Liver (tissue), 3 donors: ENCODE measurements at regions not wholly inside any gene's neighbourhood (a gene's known extent, or its start where the extent isn't known, plus 50 kb on each side); places are given as distances from the start of the nearest gene placed in this dataset.

Source experiments
- ATF3 ChIP-seq: IDR thresholded peaks from 2 replicates; pipeline ENCODE4 v1.6.1; 2016; ENCODE audit warnings: antibody characterized with exemption
- JUND ChIP-seq, 2 donors: IDR thresholded peaks; 2 replicates each; pipeline ENCODE4 v1.6.1; 2016; ENCODE audit warnings: antibody characterized with exemption in 2 of 2
- RAD21 ChIP-seq, 2 donors: IDR thresholded peaks; 2 replicates each; pipeline ENCODE4 v1.6.1; 2016; ENCODE audit warnings: antibody characterized with exemption in 2 of 2, mild to moderate bottlenecking in 2 of 2
- ZBTB33 ChIP-seq: IDR thresholded peaks from 2 replicates; pipeline ENCODE4 v1.6.1; 2016; ENCODE audit warnings: antibody characterized with exemption
- TF ChIP-seq, protein P1 (sequence below): fragments of 150-350 bp; IDR thresholded peaks from 2 replicates; pipeline ENCODE4 v1.5.1; 2017; ENCODE audit warnings: improper control_type of control experiment, low read depth, low read length; ENCODE audit not compliant: missing input control
- donor health status: healthy.
- donor health status: healthy.

DNA sequence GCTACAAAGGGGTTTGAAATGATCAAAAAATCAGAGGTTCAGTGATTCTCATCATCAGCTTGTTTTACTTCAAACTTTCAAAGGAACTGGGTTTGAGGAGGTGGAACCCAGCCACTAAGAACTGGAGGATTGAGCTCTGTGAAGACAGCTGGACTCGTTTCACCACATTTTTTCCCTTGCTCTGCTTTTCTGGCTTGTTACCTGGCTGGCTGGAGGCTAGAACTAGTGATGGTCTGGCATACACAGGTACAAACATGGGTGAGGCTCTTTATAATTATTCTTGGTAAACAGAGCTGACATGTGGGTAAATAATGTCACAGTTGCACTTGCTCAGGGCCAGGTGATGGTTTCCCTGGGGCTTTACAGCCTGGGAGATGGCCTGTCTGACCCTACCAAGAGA lies 352.5 kb downstream of the FGFR2 start:
- TF ChIP-seq, protein P1, sequence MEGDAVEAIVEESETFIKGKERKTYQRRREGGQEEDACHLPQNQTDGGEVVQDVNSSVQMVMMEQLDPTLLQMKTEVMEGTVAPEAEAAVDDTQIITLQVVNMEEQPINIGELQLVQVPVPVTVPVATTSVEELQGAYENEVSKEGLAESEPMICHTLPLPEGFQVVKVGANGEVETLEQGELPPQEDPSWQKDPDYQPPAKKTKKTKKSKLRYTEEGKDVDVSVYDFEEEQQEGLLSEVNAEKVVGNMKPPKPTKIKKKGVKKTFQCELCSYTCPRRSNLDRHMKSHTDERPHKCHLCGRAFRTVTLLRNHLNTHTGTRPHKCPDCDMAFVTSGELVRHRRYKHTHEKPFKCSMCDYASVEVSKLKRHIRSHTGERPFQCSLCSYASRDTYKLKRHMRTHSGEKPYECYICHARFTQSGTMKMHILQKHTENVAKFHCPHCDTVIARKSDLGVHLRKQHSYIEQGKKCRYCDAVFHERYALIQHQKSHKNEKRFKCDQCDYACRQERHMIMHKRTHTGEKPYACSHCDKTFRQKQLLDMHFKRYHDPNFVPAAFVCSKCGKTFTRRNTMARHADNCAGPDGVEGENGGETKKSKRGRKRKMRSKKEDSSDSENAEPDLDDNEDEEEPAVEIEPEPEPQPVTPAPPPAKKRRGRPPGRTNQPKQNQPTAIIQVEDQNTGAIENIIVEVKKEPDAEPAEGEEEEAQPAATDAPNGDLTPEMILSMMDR: no peak
- TF ChIP-seq ATF3 (no peak), ZBTB33 (no peak), RAD21 (IDR thresholded peaks at IDR 0.05) (no peak), JUND (IDR thresholded peaks at IDR 0.05) (no peak)
